Neural cell (in vitro differentiated cells): ENCODE measurements at regions not wholly inside any gene's neighbourhood (a gene's known extent, or its start where the extent isn't known, plus 50 kb on each side); places are given as distances from the start of the nearest gene placed in this dataset.

Experiments
- H2AFZ ChIP-seq: fragments of 200-600, 300-800 bp; sonication (generic), shearing (Covaris generic); 2 replicates; pipeline ENCODE4 v1.6.0; 2014; ENCODE audit warnings: low read depth, mild to moderate bottlenecking, antibody characterized with exemption, low read length, moderate library complexity
- H3F3A ChIP-seq: fragments of 200-600 bp; shearing (Covaris generic); 2 replicates; pipeline ENCODE4 v1.6.1; 2016; ENCODE audit warnings: mild to moderate bottlenecking, moderate library complexity, mixed read lengths, antibody characterized with exemption, low read length; ENCODE audit not compliant: insufficient read depth, poor library complexity, severe bottlenecking
- H3K27ac ChIP-seq: fragments of 200-600, 300-800 bp; sonication (generic), shearing (Covaris generic); 2 replicates; pipeline ENCODE4 v1.5.1; 2014; ENCODE audit warnings: mild to moderate bottlenecking, low read length, moderate library complexity
- H3K27me3 ChIP-seq: fragments of 300-800, 200-600 bp; sonication (generic), shearing (Covaris generic); 2 replicates; pipeline ENCODE4 v1.6.0; 2014; ENCODE audit warnings: mild to moderate bottlenecking, low read depth, low read length, moderate library complexity; ENCODE audit not compliant: insufficient read depth
- H3K36me3 ChIP-seq: fragments of 300-800, 200-600 bp; sonication (generic), shearing (Covaris generic); 2 replicates; pipeline ENCODE4 v1.5.1; 2014; ENCODE audit warnings: mild to moderate bottlenecking, antibody characterized with exemption, low read length, moderate library complexity; ENCODE audit not compliant: insufficient read depth
- H3K4me2 ChIP-seq: fragments of 300-800, 200-600 bp; sonication (generic), shearing (Covaris generic); 2 replicates; pipeline ENCODE4 v1.6.0; 2014; ENCODE audit warnings: mild to moderate bottlenecking, low read length
- H3K4me3 ChIP-seq: fragments of 300-800, 200-600 bp; sonication (generic), shearing (Covaris generic); 2 replicates; pipeline ENCODE4 v1.5.1; 2014; ENCODE audit warnings: mild to moderate bottlenecking, low read length, moderate library complexity
- H3K79me2 ChIP-seq: fragments of 200-600 bp; shearing (Covaris generic); replicated peaks from 2 replicates; pipeline ENCODE4 v1.6.0; 2014; ENCODE audit warnings: mild to moderate bottlenecking, low read length, moderate library complexity; ENCODE audit not compliant: insufficient read depth
- H3K9ac ChIP-seq: fragments of 300-800, 200-600 bp; sonication (generic), shearing (Covaris generic); 2 replicates; pipeline ENCODE4 v1.6.1; 2016; ENCODE audit warnings: mild to moderate bottlenecking, low read length, mixed read lengths
- H3K9me2 ChIP-seq: fragments of 200-600 bp; shearing (Covaris generic); 2 replicates; pipeline ENCODE4 v1.6.1; 2016; ENCODE audit warnings: mild to moderate bottlenecking, low read length, mixed read lengths; ENCODE audit not compliant: insufficient read depth
- H3K9me3 ChIP-seq: fragments of 200-600, 300-800 bp; sonication (generic), shearing (Covaris generic); 2 replicates; pipeline ENCODE4 v1.6.1; 2016; ENCODE audit warnings: mild to moderate bottlenecking, mixed run types, low read length, moderate library complexity, mixed read lengths
- H4K20me1 ChIP-seq: fragments of 200-600 bp; shearing (Covaris generic); 2 replicates; pipeline ENCODE4 v1.6.1; 2016; ENCODE audit warnings: mild to moderate bottlenecking, mixed run types; ENCODE audit not compliant: insufficient read depth
- CTCF ChIP-seq: fragments of 450-650 bp; IDR thresholded peaks from 2 replicates; pipeline ENCODE4 v1.5.1; 2014; ENCODE audit warnings: antibody characterized with exemption, mild to moderate bottlenecking, moderate library complexity; ENCODE audit not compliant: poor library complexity, severe bottlenecking
- EP300 ChIP-seq: fragments of 450-650 bp; conservative IDR thresholded peaks from 2 replicates; pipeline ENCODE4 v1.6.1; 2014; ENCODE audit warnings: antibody characterized with exemption, mild to moderate bottlenecking, moderate library complexity; ENCODE audit not compliant: poor library complexity, severe bottlenecking
- EZH2 ChIP-seq: fragments of 200-600, 300-800 bp; shearing (Covaris generic), sonication (generic); IDR thresholded peaks from 2 replicates; pipeline ENCODE4 v1.6.1; 2014; ENCODE audit warnings: antibody characterized with exemption, low read length, borderline replicate concordance, mild to moderate bottlenecking; ENCODE audit not compliant: insufficient read depth, poor library complexity, severe bottlenecking
- MXI1 ChIP-seq: fragments of 450-650 bp; conservative IDR thresholded peaks from 2 replicates; pipeline ENCODE4 v1.6.1; 2014; ENCODE audit warnings: antibody characterized with exemption, mild to moderate bottlenecking; ENCODE audit not compliant: poor library complexity, severe bottlenecking
- POLR2AphosphoS5 ChIP-seq: IDR thresholded peaks from 2 replicates; pipeline ENCODE4 v1.6.1; 2012
- RAD21 ChIP-seq: fragments of 450-650 bp; conservative IDR thresholded peaks from 2 replicates; pipeline ENCODE4 v1.6.1; 2014; ENCODE audit warnings: antibody characterized with exemption, mild to moderate bottlenecking, moderate library complexity
- TAF1 ChIP-seq: IDR thresholded peaks from 2 replicates; pipeline ENCODE4 v1.6.1; 2012; ENCODE audit warnings: low read depth
- TF ChIP-seq, protein P1 (sequence below): IDR thresholded peaks from 2 replicates; pipeline ENCODE4 v1.6.1; 2012; ENCODE audit warnings: borderline replicate concordance

- no peak for TF ChIP-seq RAD21
- no peak for TF ChIP-seq TAF1
- TF ChIP-seq, protein P1, sequence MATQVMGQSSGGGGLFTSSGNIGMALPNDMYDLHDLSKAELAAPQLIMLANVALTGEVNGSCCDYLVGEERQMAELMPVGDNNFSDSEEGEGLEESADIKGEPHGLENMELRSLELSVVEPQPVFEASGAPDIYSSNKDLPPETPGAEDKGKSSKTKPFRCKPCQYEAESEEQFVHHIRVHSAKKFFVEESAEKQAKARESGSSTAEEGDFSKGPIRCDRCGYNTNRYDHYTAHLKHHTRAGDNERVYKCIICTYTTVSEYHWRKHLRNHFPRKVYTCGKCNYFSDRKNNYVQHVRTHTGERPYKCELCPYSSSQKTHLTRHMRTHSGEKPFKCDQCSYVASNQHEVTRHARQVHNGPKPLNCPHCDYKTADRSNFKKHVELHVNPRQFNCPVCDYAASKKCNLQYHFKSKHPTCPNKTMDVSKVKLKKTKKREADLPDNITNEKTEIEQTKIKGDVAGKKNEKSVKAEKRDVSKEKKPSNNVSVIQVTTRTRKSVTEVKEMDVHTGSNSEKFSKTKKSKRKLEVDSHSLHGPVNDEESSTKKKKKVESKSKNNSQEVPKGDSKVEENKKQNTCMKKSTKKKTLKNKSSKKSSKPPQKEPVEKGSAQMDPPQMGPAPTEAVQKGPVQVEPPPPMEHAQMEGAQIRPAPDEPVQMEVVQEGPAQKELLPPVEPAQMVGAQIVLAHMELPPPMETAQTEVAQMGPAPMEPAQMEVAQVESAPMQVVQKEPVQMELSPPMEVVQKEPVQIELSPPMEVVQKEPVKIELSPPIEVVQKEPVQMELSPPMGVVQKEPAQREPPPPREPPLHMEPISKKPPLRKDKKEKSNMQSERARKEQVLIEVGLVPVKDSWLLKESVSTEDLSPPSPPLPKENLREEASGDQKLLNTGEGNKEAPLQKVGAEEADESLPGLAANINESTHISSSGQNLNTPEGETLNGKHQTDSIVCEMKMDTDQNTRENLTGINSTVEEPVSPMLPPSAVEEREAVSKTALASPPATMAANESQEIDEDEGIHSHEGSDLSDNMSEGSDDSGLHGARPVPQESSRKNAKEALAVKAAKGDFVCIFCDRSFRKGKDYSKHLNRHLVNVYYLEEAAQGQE = no peak
- no peaks in the 10 kb centered on the region for H3K36me3 ChIP-seq
- no peaks in the 10 kb centered on the region for H4K20me1 ChIP-seq
- no peaks in the 10 kb centered on the region for H3F3A ChIP-seq
- H3K27ac ChIP-seq = no peak overlapping the region
- H3K9me3 ChIP-seq = no peaks in the 10 kb centered on the region
- H2AFZ ChIP-seq = no peak overlapping the region
- H3K27me3 ChIP-seq = no peaks in the 10 kb centered on the region
- H3K4me2 ChIP-seq = no peak overlapping the region
- no peaks in the 10 kb centered on the region for H3K9me2 ChIP-seq
- H3K9ac ChIP-seq = no peak overlapping the region
- no peak overlapping the region for H3K4me3 ChIP-seq
- H3K79me2 ChIP-seq = no peaks in the 10 kb centered on the region
These were observed 357.1 kb downstream of the CCDC85A start for GRCh38 chr2:56540916-56541315.

- Histone ChIP-seq H3F3A (no peaks in the 10 kb centered on the region), H3K9me2 (no peaks in the 10 kb centered on the region), H3K27ac (no peak overlapping the region), H3K27me3 (no peaks in the 10 kb centered on the region), H3K9me3 (no peaks in the 10 kb centered on the region), H3K4me3 (no peak overlapping the region), H3K9ac (no peak overlapping the region), H3K79me2 (no peaks in the 10 kb centered on the region), H3K36me3 (no peaks in the 10 kb centered on the region), H3K4me2 (no peak overlapping the region), H4K20me1 (no peaks in the 10 kb centered on the region), H2AFZ (no peak overlapping the region)
- TF ChIP-seq MXI1 (no peak), POLR2AphosphoS5 (no peak), EP300 (no peak), TAF1 (no peak), CTCF (no peak), EZH2 (no peak)
- TF ChIP-seq, protein P1 = no peak
These were observed 358.4 kb downstream of the CCDC85A start for GRCh38 chr2:56542213-56542612.
